Neural progenitor cell (in vitro differentiated cells): ENCODE measurements at regions not wholly inside any gene's neighbourhood (a gene's known extent, or its start where the extent isn't known, plus 50 kb on each side); places are given as distances from the start of the nearest gene placed in this dataset.

ENCODE experiments used
- CTCF ChIP-seq: fragments of 200-600 bp; sonication (generic); IDR thresholded peaks from 2 replicates; pipeline ENCODE4 v1.5.1; 2017; ENCODE audit warnings: antibody characterized with exemption, mild to moderate bottlenecking
- EZH2 ChIP-seq: fragments of 200-600 bp; sonication (generic); IDR thresholded peaks from 2 replicates; pipeline ENCODE4 v1.6.1; 2017; ENCODE audit warnings: antibody characterized with exemption, mild to moderate bottlenecking, moderate library complexity

- TF ChIP-seq CTCF (no peak), EZH2 (no peak)
Observed at GRCh38 chrX:57204306-57204705, 67.1 kb upstream of the SPIN2A start.
